CD8-positive, alpha-beta memory T cell (primary cell): ENCODE measurements at regions not wholly inside any gene's neighbourhood (a gene's known extent, or its start where the extent isn't known, plus 50 kb on each side); places are given as distances from the start of the nearest gene placed in this dataset.
"Not testable (repeated sequence)": the region's sequence is repeated elsewhere in the genome, so short reads cannot be mapped to it uniquely, and the experiment has no call there.

Experiments
- CTCF ChIA-PET: fragments of 350-600 bp; sonication (Branson Sonifier 250); formaldehyde crosslinking; loops from one replicate; lab custom pipeline; 2021; ENCODE audit warnings: antibody characterized with exemption; lab: Charles Lee
- POLR2A ChIA-PET: fragments of 350-600 bp; sonication (Branson Sonifier 250); formaldehyde crosslinking; loops from one replicate; lab custom pipeline; 2021; ENCODE audit warnings: antibody characterized with exemption; lab: Charles Lee
- DNase-seq, 5 donors: peaks; one replicate each; pipeline versions ENCODE4 v3.0.0 to v3.0.0-alpha.2; 2020 to 2022; ENCODE audit warnings: mixed read lengths in 1 of 5
- H3K27ac ChIP-seq: one replicate; pipeline ENCODE4 v1.7.0; 2013; ENCODE audit warnings: low read depth, mild to moderate bottlenecking, low read length, moderate library complexity
- H3K27me3 ChIP-seq: 2 replicates; pipeline ENCODE4 v1.7.0; 2013; ENCODE audit warnings: low read length, mild to moderate bottlenecking; ENCODE audit not compliant: insufficient read depth, poor library complexity, severe bottlenecking
- H3K36me3 ChIP-seq: 2 replicates; pipeline ENCODE4 v1.7.0; 2013; ENCODE audit warnings: mild to moderate bottlenecking, low read length, moderate library complexity; ENCODE audit not compliant: insufficient read depth
- H3K4me1 ChIP-seq: 2 replicates; pipeline ENCODE4 v1.7.0; 2013; ENCODE audit warnings: mild to moderate bottlenecking, low read length, moderate library complexity; ENCODE audit not compliant: insufficient read depth
- H3K4me3 ChIP-seq: 2 replicates; pipeline ENCODE4 v1.7.0; 2013; ENCODE audit warnings: mild to moderate bottlenecking, low read length
- H3K9me3 ChIP-seq: 2 replicates; pipeline ENCODE4 v1.7.0; 2013; ENCODE audit warnings: mild to moderate bottlenecking, low read length
- H3K27ac Mint-ChIP-seq, 8 donors: one replicate each; pipeline ENCODE4 v1.8.0; 2020 to 2021; ENCODE audit warnings: mixed read lengths in 8 of 8, mild to moderate bottlenecking in 6 of 8, inconsistent platforms in 3 of 8, moderate library complexity in 3 of 8
- H3K27me3 Mint-ChIP-seq, 2 donors: one replicate each; pipeline ENCODE4 v1.8.0; 2020 to 2021; ENCODE audit warnings: mixed read lengths in 2 of 2, mild to moderate bottlenecking in 1 of 2, moderate library complexity in 1 of 2
- H3K36me3 Mint-ChIP-seq, 3 donors: one replicate each; pipeline ENCODE4 v1.8.0; 2020 to 2021; ENCODE audit warnings: mixed read lengths in 3 of 3, inconsistent platforms in 1 of 3, mild to moderate bottlenecking in 1 of 3
- H3K4me1 Mint-ChIP-seq, 3 donors: one replicate each; pipeline ENCODE4 v1.8.0; 2020 to 2021; ENCODE audit warnings: mixed read lengths in 3 of 3, inconsistent platforms in 1 of 3, mild to moderate bottlenecking in 1 of 3
- H3K4me3 Mint-ChIP-seq, 7 donors: one replicate each; pipeline ENCODE4 v1.8.0; 2020 to 2021; ENCODE audit warnings: mixed read lengths in 7 of 7, mild to moderate bottlenecking in 6 of 7, moderate library complexity in 4 of 7, inconsistent platforms in 2 of 7
- H3K9me3 Mint-ChIP-seq, 5 donors: one replicate each; pipeline ENCODE4 v1.8.0; 2020 to 2022; ENCODE audit warnings: mixed read lengths in 5 of 5, mild to moderate bottlenecking in 3 of 5, moderate library complexity in 2 of 5, inconsistent platforms in 1 of 5

GRCh38 chr12:75790219-75790618 is 241.4 kb downstream of the PHLDA1 start:
- Mint-ChIP-seq H3K27ac (no peak overlapping the region), H3K4me3 (no peak overlapping the region), H3K36me3 (no peaks in the 10 kb centered on the region), H3K9me3 (peaks cover 0 to 1% (median 0%) of the 10 kb centered on the region in 5 donors), H3K4me1 (no peaks in the 10 kb centered on the region), H3K27me3 (peaks cover 0 to 5% of the 10 kb centered on the region in 2 donors)
- Histone ChIP-seq H3K4me1 (no peaks in the 10 kb centered on the region), H3K4me3 (no peak overlapping the region), H3K27me3 (no peaks in the 10 kb centered on the region), H3K27ac (no peak overlapping the region), H3K9me3 (no peaks in the 10 kb centered on the region), H3K36me3 (no peaks in the 10 kb centered on the region)
- ChIA-PET CTCF (no interaction called here), POLR2A (no interaction called here)
- DNase-seq, result no peak

- H3K27me3 ChIP-seq, H3K27ac Mint-ChIP-seq, H3K9me3 Mint-ChIP-seq, POLR2A ChIA-PET, CTCF ChIA-PET, H3K4me1 ChIP-seq, H3K9me3 ChIP-seq, H3K4me3 ChIP-seq, H3K27me3 Mint-ChIP-seq, H3K27ac ChIP-seq, DNase-seq, H3K36me3 Mint-ChIP-seq, H3K36me3 ChIP-seq, H3K4me1 Mint-ChIP-seq, H3K4me3 Mint-ChIP-seq: not testable (repeated sequence)
These were observed 244.4 kb downstream of the PHLDA1 start for GRCh38 chr12:75787146-75787545.

- no peak overlapping the region for H3K27ac Mint-ChIP-seq
- H3K4me1 Mint-ChIP-seq, result peaks cover 0 to 7% (median 0%) of the 10 kb centered on the region in 3 donors
- no peak for DNase-seq
- Histone ChIP-seq H3K4me1 (no peaks in the 10 kb centered on the region), H3K27ac (no peak overlapping the region), H3K9me3 (no peaks in the 10 kb centered on the region), H3K36me3 (no peaks in the 10 kb centered on the region), H3K27me3 (no peaks in the 10 kb centered on the region), H3K4me3 (no peak overlapping the region)
- H3K9me3 Mint-ChIP-seq, result peaks cover 0 to 1% (median 0%) of the 10 kb centered on the region in 5 donors
- ChIA-PET CTCF (no interaction called here), POLR2A (no interaction called here)
- H3K4me3 Mint-ChIP-seq, result no peak overlapping the region
- H3K36me3 Mint-ChIP-seq, result no peaks in the 10 kb centered on the region
- peaks cover 2 to 3% of the 10 kb centered on the region in 2 donors for H3K27me3 Mint-ChIP-seq
These were observed 245.5 kb downstream of the PHLDA1 start for GRCh38 chr12:75786070-75786469.

GRCh38 chr12:75784591-75784990 is 247.0 kb downstream of the PHLDA1 start:
- no peak overlapping the region for H3K4me3 ChIP-seq
- Mint-ChIP-seq H3K9me3 (peaks cover 0 to 1% (median 0%) of the 10 kb centered on the region in 5 donors), H3K36me3 (no peaks in the 10 kb centered on the region), H3K4me3 (no peak overlapping the region), H3K4me1 (peaks cover 0 to 7% (median 0%) of the 10 kb centered on the region in 3 donors), H3K27ac (no peak overlapping the region), H3K27me3 (peaks cover 3 to 9% of the 10 kb centered on the region in 2 donors)
- no peaks in the 10 kb centered on the region for H3K4me1 ChIP-seq
- no peaks in the 10 kb centered on the region for H3K9me3 ChIP-seq
- no peaks in the 10 kb centered on the region for H3K36me3 ChIP-seq
- no peak overlapping the region for H3K27ac ChIP-seq
- ChIA-PET CTCF (no interaction called here), POLR2A (no interaction called here)
- DNase-seq, result peak in 1 of 5 donors; percentile 47
- no peaks in the 10 kb centered on the region for H3K27me3 ChIP-seq

GRCh38 chr12:75783093-75783877 is 248.3 kb downstream of the PHLDA1 start:
- Mint-ChIP-seq H3K9me3 (no peaks in the 10 kb centered on the region), H3K4me3 (no peak overlapping the region), H3K27me3 (peaks cover 3 to 9% of the 10 kb centered on the region in 2 donors), H3K27ac (no peak overlapping the region), H3K4me1 (peaks cover 0 to 7% (median 0%) of the 10 kb centered on the region in 3 donors), H3K36me3 (no peaks in the 10 kb centered on the region)
- H3K36me3 ChIP-seq, result no peaks in the 10 kb centered on the region
- CTCF ChIA-PET, result no interaction called here
- H3K27ac ChIP-seq, result no peak overlapping the region
- no peak overlapping the region for H3K4me3 ChIP-seq
- H3K27me3 ChIP-seq, result no peaks in the 10 kb centered on the region
- no peaks in the 10 kb centered on the region for H3K9me3 ChIP-seq
- H3K4me1 ChIP-seq, result no peaks in the 10 kb centered on the region
- POLR2A ChIA-PET, result no interaction called here
- DNase-seq, result no peak

GRCh38 chr12:75782069-75782581 is 249.5 kb downstream of the PHLDA1 start:
- H3K27ac ChIP-seq, result no peak overlapping the region
- no peaks in the 10 kb centered on the region for H3K27me3 ChIP-seq
- Mint-ChIP-seq H3K27ac (no peak overlapping the region), H3K36me3 (no peaks in the 10 kb centered on the region), H3K27me3 (peaks cover 2 to 9% of the 10 kb centered on the region in 2 donors), H3K4me3 (no peak overlapping the region), H3K9me3 (no peaks in the 10 kb centered on the region), H3K4me1 (peaks cover 0 to 7% (median 0%) of the 10 kb centered on the region in 3 donors)
- no peaks in the 10 kb centered on the region for H3K36me3 ChIP-seq
- ChIA-PET POLR2A (no interaction called here), CTCF (interaction anchor here (0.8 kb wide), 1 partner anchor 249 kb away, joined by 4 read pairs; no protein-coding TSS in a partner anchor)
- no peaks in the 10 kb centered on the region for H3K9me3 ChIP-seq
- no peak for DNase-seq
- no peak overlapping the region for H3K4me3 ChIP-seq
- H3K4me1 ChIP-seq, result no peaks in the 10 kb centered on the region

GRCh38 chr12:75781532-75782046 is 250.0 kb downstream of the PHLDA1 start:
- no peaks in the 10 kb centered on the region for H3K4me1 ChIP-seq
- H3K27me3 ChIP-seq, result no peaks in the 10 kb centered on the region
- no peak overlapping the region for H3K27ac Mint-ChIP-seq
- POLR2A ChIA-PET, result no interaction called here
- H3K27me3 Mint-ChIP-seq, result peaks cover 2 to 9% of the 10 kb centered on the region in 2 donors
- CTCF ChIA-PET, result interaction anchor here (0.8 kb wide), 1 partner anchor 250 kb away, joined by 4 read pairs; no protein-coding TSS in a partner anchor
- no peak overlapping the region for H3K4me3 Mint-ChIP-seq
- no peak for DNase-seq
- H3K9me3 Mint-ChIP-seq, result no peaks in the 10 kb centered on the region
- no peak overlapping the region for H3K4me3 ChIP-seq
- H3K27ac ChIP-seq, result no peak overlapping the region
- H3K9me3 ChIP-seq, result no peaks in the 10 kb centered on the region
- H3K4me1 Mint-ChIP-seq, result peaks cover 0 to 7% (median 0%) of the 10 kb centered on the region in 3 donors
- H3K36me3 ChIP-seq, result no peaks in the 10 kb centered on the region
- H3K36me3 Mint-ChIP-seq, result no peaks in the 10 kb centered on the region

- Mint-ChIP-seq H3K36me3 (no peaks in the 10 kb centered on the region), H3K9me3 (no peaks in the 10 kb centered on the region), H3K4me3 (no peak overlapping the region), H3K27me3 (peaks cover 2 to 9% of the 10 kb centered on the region in 2 donors), H3K4me1 (peaks cover 0 to 7% (median 0%) of the 10 kb centered on the region in 3 donors), H3K27ac (no peak overlapping the region)
- Histone ChIP-seq H3K4me1 (no peaks in the 10 kb centered on the region), H3K4me3 (no peak overlapping the region), H3K9me3 (no peaks in the 10 kb centered on the region), H3K27ac (no peak overlapping the region), H3K36me3 (no peaks in the 10 kb centered on the region), H3K27me3 (no peaks in the 10 kb centered on the region)
- no peak for DNase-seq
- ChIA-PET CTCF (no interaction called here), POLR2A (no interaction called here)
These were observed 251.6 kb downstream of the PHLDA1 start for GRCh38 chr12:75779891-75780496.
